ENCODE measurements at regions not wholly inside any gene's neighbourhood (a gene's known extent, or its start where the extent isn't known, plus 50 kb on each side); places are given as distances from the start of the nearest gene placed in this dataset.

- Histone ChIP-seq H2AFZ (ENCODE audit: low read length) (no peak overlapping the region), H3K9ac (ENCODE audit: low read length) (no peak overlapping the region), H3K79me2 (ENCODE audit: low read length) (no peaks in the 10 kb centered on the region), H3F3A (ENCODE audit: insufficient read depth, low read length) (no peaks in the 10 kb centered on the region), H3K4me3 (ENCODE audit: low read length) (no peak overlapping the region), H3K4me2 (ENCODE audit: low read depth, low read length) (no peak overlapping the region), H3K27ac (ENCODE audit: low read length) (no peak overlapping the region), H3K36me3 (replicated peaks; ENCODE audit: insufficient read depth, low read length) (no peaks in the 10 kb centered on the region), H3K4me1 (ENCODE audit: low read length) (no peaks in the 10 kb centered on the region), H3K27me3 (replicated peaks; ENCODE audit: insufficient read depth, low read length) (no peaks in the 10 kb centered on the region), H3K9me2 (replicated peaks; ENCODE audit: insufficient read depth, low read length) (no peaks in the 10 kb centered on the region), H4K20me1 (ENCODE audit: insufficient read depth, low read length) (no peaks in the 10 kb centered on the region), H3K9me3 (replicated peaks; ENCODE audit: insufficient read depth, low read length) (no peaks in the 10 kb centered on the region)
- no peak for DNase-seq
- no peak for TF ChIP-seq EZH2phosphoT487 (IDR thresholded peaks at IDR 0.05; ENCODE audit: low read length)
- TF ChIP-seq EZH2 (optimal IDR thresholded peaks at IDR 0.05; ENCODE audit: low read depth, low read length): no peak
- no peak for TF ChIP-seq CTCF (IDR thresholded peaks at IDR 0.05; ENCODE audit: low read length)
These were observed 475.8 kb upstream of the JARID2 start for GRCh38 chr6:14770040-14770439.

DNA sequence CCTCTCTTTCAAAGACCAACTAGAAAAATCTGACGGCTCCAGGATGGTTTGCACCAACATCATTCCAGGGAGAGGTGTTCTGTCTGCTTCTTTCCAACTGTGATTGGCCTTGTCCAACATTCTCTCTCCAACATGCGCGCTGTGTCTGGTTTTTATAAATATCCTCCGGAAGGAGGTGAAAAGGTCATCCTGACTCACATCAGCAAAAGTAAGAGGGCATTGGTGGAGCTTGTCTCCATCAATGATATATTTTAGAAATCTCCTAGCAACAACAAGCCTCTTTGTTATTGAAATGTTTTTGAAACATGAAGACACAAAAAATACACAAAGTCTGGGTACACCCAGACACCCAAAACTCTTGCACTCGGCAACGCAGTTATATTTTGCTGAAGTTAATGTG, 475.3 kb upstream of the JARID2 start:
- Histone ChIP-seq H2AFZ (ENCODE audit: low read length) (no peak overlapping the region), H3K4me3 (ENCODE audit: low read length) (no peak overlapping the region), H3K9me2 (replicated peaks; ENCODE audit: insufficient read depth, low read length) (no peaks in the 10 kb centered on the region), H3K9ac (ENCODE audit: low read length) (no peak overlapping the region), H3K36me3 (replicated peaks; ENCODE audit: insufficient read depth, low read length) (no peaks in the 10 kb centered on the region), H3K4me2 (ENCODE audit: low read depth, low read length) (no peak overlapping the region), H3K27me3 (replicated peaks; ENCODE audit: insufficient read depth, low read length) (no peaks in the 10 kb centered on the region), H4K20me1 (ENCODE audit: insufficient read depth, low read length) (no peaks in the 10 kb centered on the region), H3F3A (ENCODE audit: insufficient read depth, low read length) (no peaks in the 10 kb centered on the region), H3K9me3 (replicated peaks; ENCODE audit: insufficient read depth, low read length) (no peaks in the 10 kb centered on the region), H3K79me2 (ENCODE audit: low read length) (no peaks in the 10 kb centered on the region), H3K27ac (ENCODE audit: low read length) (no peak overlapping the region), H3K4me1 (ENCODE audit: low read length) (no peaks in the 10 kb centered on the region)
- DNase-seq: no peak
- TF ChIP-seq EZH2 (optimal IDR thresholded peaks at IDR 0.05; ENCODE audit: low read depth, low read length) (no peak), CTCF (IDR thresholded peaks at IDR 0.05; ENCODE audit: low read length) (no peak), EZH2phosphoT487 (IDR thresholded peaks at IDR 0.05; ENCODE audit: low read length) (no peak)

GRCh38 chr6:14771016-14771415, 474.9 kb upstream of the JARID2 start:
- TF ChIP-seq EZH2phosphoT487 (IDR thresholded peaks at IDR 0.05; ENCODE audit: low read length) (no peak), EZH2 (optimal IDR thresholded peaks at IDR 0.05; ENCODE audit: low read depth, low read length) (no peak), CTCF (IDR thresholded peaks at IDR 0.05; ENCODE audit: low read length) (no peak)
- H3K79me2 ChIP-seq (ENCODE audit: low read length): no peaks in the 10 kb centered on the region
- H3K27me3 ChIP-seq (replicated peaks; ENCODE audit: insufficient read depth, low read length): no peaks in the 10 kb centered on the region
- H3K36me3 ChIP-seq (replicated peaks; ENCODE audit: insufficient read depth, low read length): no peaks in the 10 kb centered on the region
- H4K20me1 ChIP-seq (ENCODE audit: insufficient read depth, low read length): no peaks in the 10 kb centered on the region
- H2AFZ ChIP-seq (ENCODE audit: low read length): no peak overlapping the region
- H3K27ac ChIP-seq (ENCODE audit: low read length): no peak overlapping the region
- H3K4me3 ChIP-seq (ENCODE audit: low read length): no peak overlapping the region
- H3K9me3 ChIP-seq (replicated peaks; ENCODE audit: insufficient read depth, low read length): no peaks in the 10 kb centered on the region
- DNase-seq: no peak
- H3K9me2 ChIP-seq (replicated peaks; ENCODE audit: insufficient read depth, low read length): no peaks in the 10 kb centered on the region
- no peak overlapping the region for H3K9ac ChIP-seq (ENCODE audit: low read length)
- H3K4me1 ChIP-seq (ENCODE audit: low read length): no peaks in the 10 kb centered on the region
- H3F3A ChIP-seq (ENCODE audit: insufficient read depth, low read length): no peaks in the 10 kb centered on the region
- H3K4me2 ChIP-seq (ENCODE audit: low read depth, low read length): no peak overlapping the region

All from MM.1S (cell line).